H1 (cell line): ENCODE measurements at regions not wholly inside any gene's neighbourhood (a gene's known extent, or its start where the extent isn't known, plus 50 kb on each side); places are given as distances from the start of the nearest gene placed in this dataset.

Source experiments
- CTCF ChIA-PET: fragments of 300-600 bp; sonication (Branson Sonifier 250); formaldehyde crosslinking; loops from one replicate; lab custom pipeline; 2021; ENCODE audit not compliant: partially characterized antibody; lab: Charles Lee
- POLR2A ChIA-PET: fragments of 300-600 bp; sonication (Branson Sonifier 250); formaldehyde crosslinking; loops from one replicate; lab custom pipeline; 2021; ENCODE audit warnings: inconsistent platforms; ENCODE audit not compliant: partially characterized antibody; lab: Charles Lee
- DNase-seq, 2 experiments: peaks; one replicate each; pipeline versions ENCODE4 v3.0.0 to v3.0.0-alpha.2; 2010 to 2022; ENCODE audit warnings: low spot score in 2 of 2, low read depth in 1 of 2, mixed read lengths in 1 of 2
- FAIRE-seq: peaks from 2 replicates; lab custom pipeline; 2011; peaks lifted over from hg19 to GRCh38; lab: Jason Lieb, UNC
- H2AFZ ChIP-seq: 2 replicates; pipeline ENCODE4 v1.8.1; 2012; ENCODE audit warnings: low read length, inconsistent platforms
- H2AK5ac ChIP-seq: 2 replicates; pipeline ENCODE4 v1.6.1; 2013; ENCODE audit warnings: low read depth, low read length
- H2BK120ac ChIP-seq: replicated peaks from 2 replicates; pipeline ENCODE3; 2013; ENCODE audit warnings: low read depth, low read length, inconsistent platforms
- H2BK12ac ChIP-seq: 2 replicates; pipeline ENCODE4 v1.6.1; 2013; ENCODE audit warnings: low read depth, low read length
- H2BK15ac ChIP-seq: 2 replicates; pipeline ENCODE4 v1.6.1; 2013; ENCODE audit warnings: low read length
- H2BK20ac ChIP-seq: 2 replicates; pipeline ENCODE4 v1.6.1; 2013; ENCODE audit warnings: low read length
- H2BK5ac ChIP-seq: 2 replicates; pipeline ENCODE4 v1.6.1; 2013; ENCODE audit warnings: low read depth, low read length
- H3K14ac ChIP-seq: 2 replicates; pipeline ENCODE4 v1.6.1; 2013; ENCODE audit warnings: inconsistent platforms; ENCODE audit not compliant: insufficient read length
- H3K18ac ChIP-seq: 2 replicates; pipeline ENCODE4 v1.6.1; 2013; ENCODE audit warnings: low read length; ENCODE audit errors: extremely low read depth
- H3K23ac ChIP-seq: 2 replicates; pipeline ENCODE4 v1.6.1; 2013; ENCODE audit warnings: inconsistent platforms; ENCODE audit not compliant: insufficient read length
- H3K23me2 ChIP-seq: 2 replicates; pipeline ENCODE4 v1.6.1; 2013; ENCODE audit warnings: low read depth, low read length
- H3K27ac ChIP-seq: 2 replicates; pipeline ENCODE4 v1.6.1; 2011; ENCODE audit warnings: low read depth, low read length, inconsistent platforms
- H3K27me3 ChIP-seq, 4 experiments: replicated peaks in 1 of 4; 1 replicate in 1 of 4; 2 replicates in 3 of 4; pipeline versions ENCODE4 v1.6.1 to v1.8.1; 2011 to 2013; ENCODE audit warnings: low read length in 3 of 4, mild to moderate bottlenecking in 3 of 4, inconsistent platforms in 2 of 4, mixed read lengths in 2 of 4, moderate library complexity in 1 of 4; ENCODE audit not compliant: control insufficient read depth in 3 of 4, insufficient read depth in 3 of 4; ENCODE audit errors: extremely low read depth in 1 of 4
- H3K36me3 ChIP-seq, 4 experiments: 2 replicates each; pipeline versions ENCODE4 v1.6.1 to v1.8.1; 2011 to 2013; ENCODE audit warnings: mild to moderate bottlenecking in 4 of 4, low read length in 3 of 4, moderate library complexity in 2 of 4, control low read depth in 1 of 4, inconsistent platforms in 1 of 4; ENCODE audit not compliant: insufficient read depth in 4 of 4, control insufficient read depth in 2 of 4
- H3K4ac ChIP-seq: replicated peaks from 2 replicates; pipeline ENCODE3; 2013; ENCODE audit warnings: low read length, low read depth, mixed read lengths, inconsistent platforms; ENCODE audit not compliant: insufficient read length
- H3K4me1 ChIP-seq, 4 experiments: replicated peaks in 1 of 4; 1 replicate in 1 of 4; 2 replicates in 3 of 4; pipeline versions ENCODE4 v1.6.1 to v1.8.1; 2011 to 2013; ENCODE audit warnings: low read length in 3 of 4, inconsistent platforms in 2 of 4, mixed read lengths in 1 of 4; ENCODE audit not compliant: insufficient read depth in 4 of 4, control insufficient read depth in 3 of 4
- H3K4me2 ChIP-seq, 2 experiments: 2 replicates each; pipeline versions ENCODE4 v1.6.1 to v1.8.1; 2011 to 2013; ENCODE audit warnings: low read depth in 2 of 2, low read length in 2 of 2, control low read depth in 1 of 2, inconsistent platforms in 1 of 2, mild to moderate bottlenecking in 1 of 2; ENCODE audit not compliant: insufficient read depth in 1 of 2
- H3K4me3 ChIP-seq, 4 experiments: fragments of 200-600, 300-600 bp in 1 of 4; sonication (generic), shearing (Covaris generic), sonication (Bioruptor Twin) in 1 of 4; 2 replicates each; pipeline versions ENCODE4 v1.5.1 to v1.8.1; 2011 to 2016; ENCODE audit warnings: low read length in 4 of 4, low read depth in 3 of 4, control low read depth in 2 of 4, inconsistent platforms in 2 of 4, mild to moderate bottlenecking in 2 of 4, mixed read lengths in 1 of 4, moderate library complexity in 1 of 4; ENCODE audit not compliant: insufficient read depth in 2 of 4; ENCODE audit errors: extremely low read depth in 1 of 4
- H3K56ac ChIP-seq: replicated peaks from 2 replicates; pipeline ENCODE3; 2013; ENCODE audit warnings: low read depth, mild to moderate bottlenecking, mixed read lengths, low read length, inconsistent platforms; ENCODE audit not compliant: insufficient read length
- H3K79me1 ChIP-seq: 2 replicates; pipeline ENCODE4 v1.6.1; 2013; ENCODE audit warnings: low read depth, low read length, control low read depth
- H3K79me2 ChIP-seq, 2 experiments: 2 replicates each; pipeline versions ENCODE4 v1.6.1 to v1.8.1; 2012 to 2013; ENCODE audit warnings: low read length in 2 of 2, mild to moderate bottlenecking in 2 of 2, inconsistent platforms in 1 of 2; ENCODE audit not compliant: insufficient read depth in 2 of 2, control insufficient read depth in 1 of 2
- H3K9ac ChIP-seq, 4 experiments: replicated peaks in 1 of 4; 1 replicate in 1 of 4; 2 replicates in 3 of 4; pipeline versions ENCODE4 v1.6.1 to v1.8.1; 2011 to 2013; ENCODE audit warnings: low read depth in 3 of 4, low read length in 3 of 4, control low read depth in 2 of 4, mild to moderate bottlenecking in 2 of 4, moderate library complexity in 2 of 4, inconsistent platforms in 1 of 4; ENCODE audit errors: extremely low read depth in 1 of 4
- H3K9me3 ChIP-seq, 2 experiments: 2 replicates each; pipeline versions ENCODE4 v1.6.1 to v1.8.1; 2012 to 2013; ENCODE audit warnings: mild to moderate bottlenecking in 2 of 2, moderate library complexity in 2 of 2, control low read depth in 1 of 2, inconsistent platforms in 1 of 2, low read depth in 1 of 2, low read length in 1 of 2, mixed read lengths in 1 of 2; ENCODE audit not compliant: insufficient read depth in 2 of 2
- H4K20me1 ChIP-seq, 2 experiments: replicated peaks in 1 of 2; 2 replicates each; pipeline versions ENCODE3 to v1.8.1; 2011 to 2013; ENCODE audit warnings: inconsistent platforms in 2 of 2, low read length in 2 of 2, mild to moderate bottlenecking in 1 of 2; ENCODE audit not compliant: insufficient read depth in 2 of 2, control insufficient read depth in 1 of 2
- H4K5ac ChIP-seq: 2 replicates; pipeline ENCODE4 v1.6.1; 2013; ENCODE audit warnings: low read length, low read depth, mixed read lengths, inconsistent platforms; ENCODE audit not compliant: insufficient read length
- H4K8ac ChIP-seq: 2 replicates; pipeline ENCODE4 v1.8.0; 2013; ENCODE audit warnings: mild to moderate bottlenecking, moderate library complexity, low read length, inconsistent platforms; ENCODE audit not compliant: insufficient read depth; ENCODE audit errors: extremely low read depth
- H4K91ac ChIP-seq: replicated peaks from 2 replicates; pipeline ENCODE3; 2013; ENCODE audit warnings: low read length, mixed read lengths, inconsistent platforms; ENCODE audit not compliant: insufficient read length
- CTBP2 ChIP-seq: IDR thresholded peaks from 2 replicates; pipeline ENCODE4 v1.7.0; 2011; ENCODE audit warnings: borderline replicate concordance, mild to moderate bottlenecking, moderate library complexity, mixed read lengths, low read length; ENCODE audit not compliant: insufficient read depth, insufficient read length
- GABPA ChIP-seq: IDR thresholded peaks from 2 replicates; pipeline ENCODE4 v1.6.1; 2011; ENCODE audit warnings: mild to moderate bottlenecking, low read length, moderate library complexity, borderline replicate concordance; ENCODE audit not compliant: insufficient read depth
- WGBS, 2 experiments: shearing (Covaris generic) in 1 of 2; methylation state at CpG; one replicate each; pipeline versions ENCODE4 v1.1.6 to v1.1.7; 2013 to 2015; ENCODE audit warnings: low lambda C conversion rate in 2 of 2, mixed read lengths in 2 of 2, inconsistent platforms in 1 of 2, low coverage in 1 of 2, missing lambda C conversion rate in 1 of 2; ENCODE audit not compliant: insufficient replicate concordance in 2 of 2, insufficient coverage in 1 of 2, insufficient read length in 1 of 2; ENCODE audit errors: extremely low coverage in 1 of 2, missing lambda C conversion rate in 1 of 2; 5-methylcytosine and 5-hydroxymethylcytosine counted together

DNA sequence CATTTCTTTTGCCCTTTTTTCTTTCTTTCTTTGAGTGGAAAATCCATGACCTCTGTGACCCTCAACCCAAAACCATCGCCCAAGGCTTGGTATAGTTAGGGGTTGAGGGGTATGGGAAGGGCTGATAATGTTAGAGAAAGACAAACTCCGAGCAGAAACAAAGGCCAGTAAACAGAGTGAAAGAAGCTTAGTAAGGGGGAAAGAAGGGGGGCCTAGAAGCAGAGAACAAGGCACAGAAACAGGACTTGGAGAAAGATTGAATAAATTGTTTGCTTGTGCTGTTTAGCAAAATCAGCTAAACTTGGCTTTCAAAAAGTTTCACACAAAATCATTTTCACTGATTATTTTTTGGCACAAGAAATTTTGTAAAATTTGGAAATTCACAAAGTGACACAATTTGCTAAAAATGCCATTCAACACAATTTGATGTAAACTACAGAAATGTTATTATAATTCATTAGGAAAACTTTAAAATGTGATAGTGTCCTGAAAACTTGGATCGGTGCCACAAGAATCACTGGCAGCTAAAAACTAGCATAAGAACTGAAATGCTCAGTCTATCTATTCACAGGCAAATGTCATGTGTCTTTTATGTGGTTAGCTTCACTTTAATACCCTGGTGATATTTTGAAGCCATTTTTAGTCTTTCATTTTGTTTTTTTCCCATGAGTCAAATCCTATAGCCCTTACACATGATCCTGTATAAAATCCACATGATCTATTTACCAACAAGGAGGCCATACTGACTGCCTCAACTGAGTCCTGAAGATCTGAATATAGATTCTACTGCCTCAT is 276.4 kb downstream of the NR2F1-AS1 start:
- Histone ChIP-seq H3K56ac (no peak overlapping the region), H2BK120ac (no peak overlapping the region), H3K27me3 (no peaks in the 10 kb centered on the region), H2AK5ac (no peak overlapping the region), H3K4me3 (no peak overlapping the region), H4K20me1 (no peaks in the 10 kb centered on the region), H4K5ac (no peak overlapping the region), H3K9me3 (no peaks in the 10 kb centered on the region), H2BK15ac (no peak overlapping the region), H3K9ac (no peak overlapping the region), H3K4me1 (peaks cover 0 to 12% (median 6%) of the 10 kb centered on the region in 4 experiments; a peak in 5 of 7 replicates), H3K36me3 (no peaks in the 10 kb centered on the region), H4K91ac (no peak overlapping the region), H2BK20ac (no peak overlapping the region), H3K4ac (no peak overlapping the region), H3K4me2 (no peak overlapping the region), H3K79me1 (no peaks in the 10 kb centered on the region), H3K18ac (no peak overlapping the region), H3K14ac (no peak overlapping the region), H3K79me2 (no peaks in the 10 kb centered on the region), H2BK5ac (no peak overlapping the region), H3K23me2 (no peaks in the 10 kb centered on the region; the same call in 1 of the 2 replicates), H3K23ac (no peak overlapping the region), H2AFZ (peak overlapping the region; percentile 43; the same call in 1 of the 2 replicates), H4K8ac (no peak overlapping the region), H3K27ac (no peak overlapping the region), H2BK12ac (no peak overlapping the region)
- CTCF ChIA-PET, result no interaction called here
- DNase-seq, result no peak
- POLR2A ChIA-PET, result no interaction called here
- 73% methylated on average over 3 of the region's 3 CpGs; no CpG with 5 or more reads in 1 of the 2 experiments for WGBS, 2 experiments
- FAIRE-seq, result no peak
- TF ChIP-seq GABPA (no peak), CTBP2 (no peak)
